HG03378 (cell line): ENCODE measurements at regions not wholly inside any gene's neighbourhood (a gene's known extent, or its start where the extent isn't known, plus 50 kb on each side); places are given as distances from the start of the nearest gene placed in this dataset.

Experiments used
- ATAC-seq: cut with Tn5 transposase; IDR thresholded peaks from one replicate; pipeline ENCODE4 v1.9.1; 2021; ENCODE audit warnings: mild to moderate bottlenecking, moderate library complexity; ENCODE audit not compliant: unreplicated experiment

- no peak for ATAC-seq
Observed at GRCh38 chr6:41404182-41404845, 68.9 kb downstream of the NCR2 start.

GRCh38 chr6:41405941-41406727, 70.7 kb downstream of the NCR2 start:
- ATAC-seq, result no peak

GRCh38 chr6:41406728-41407489, 71.5 kb downstream of the NCR2 start:
- no peak for ATAC-seq

- no peak for ATAC-seq
Observed at GRCh38 chr6:41408576-41408975, 73.2 kb downstream of the NCR2 start.

GRCh38 chr6:41408982-41409381, 73.6 kb downstream of the NCR2 start:
- no peak for ATAC-seq

- no peak for ATAC-seq
Observed at GRCh38 chr6:41409489-41409888, 74.1 kb downstream of the NCR2 start.

- no peak for ATAC-seq
Observed at GRCh38 chr6:41411961-41412360, 76.6 kb downstream of the NCR2 start.

- no peak for ATAC-seq
Observed at GRCh38 chr6:41413250-41413649, 77.8 kb downstream of the NCR2 start.

GRCh38 chr6:41416501-41416837, 81.1 kb downstream of the NCR2 start:
- ATAC-seq, result no peak

- ATAC-seq, result no peak
Observed at GRCh38 chr6:41418741-41419140, 83.3 kb downstream of the NCR2 start.

GRCh38 chr6:41419385-41419784, 84.0 kb downstream of the NCR2 start:
- no peak for ATAC-seq

GRCh38 chr6:41420186-41420585, 84.8 kb downstream of the NCR2 start:
- ATAC-seq, result no peak

- ATAC-seq, result no peak
Observed at GRCh38 chr6:41422161-41422560, 86.8 kb downstream of the NCR2 start.

GRCh38 chr6:41423002-41423401, 87.6 kb downstream of the NCR2 start:
- no peak for ATAC-seq

- no peak for ATAC-seq
Observed at GRCh38 chr6:41424370-41425058, 89.1 kb downstream of the NCR2 start.

GRCh38 chr6:41425511-41425910, 90.1 kb downstream of the NCR2 start:
- ATAC-seq, result no peak

GRCh38 chr6:41426438-41426851, 91.0 kb downstream of the NCR2 start:
- ATAC-seq, result no peak

GRCh38 chr6:41426888-41427641, 91.7 kb downstream of the NCR2 start:
- ATAC-seq, result no peak

GRCh38 chr6:41427642-41428335, 92.4 kb downstream of the NCR2 start:
- no peak for ATAC-seq
